Keratinocyte (primary cell): ENCODE measurements at regions not wholly inside any gene's neighbourhood (a gene's known extent, or its start where the extent isn't known, plus 50 kb on each side); places are given as distances from the start of the nearest gene placed in this dataset.

Experiments
- DNase-seq: peaks from one replicate; pipeline ENCODE4 v3.0.0-alpha.2; 2011; ENCODE audit warnings: low read depth, missing footprints, low spot score
- FAIRE-seq: peaks from 2 replicates; lab custom pipeline; 2011; peaks lifted over from hg19 to GRCh38; lab: Jason Lieb, UNC
- H2AFZ ChIP-seq: 2 replicates; pipeline ENCODE4 v1.6.0; 2012; ENCODE audit warnings: low read length, control low read depth, inconsistent platforms; ENCODE audit not compliant: control insufficient read depth
- H3K27ac ChIP-seq: 2 replicates; pipeline ENCODE4 v1.5.1; 2011; ENCODE audit warnings: low read length; ENCODE audit not compliant: control insufficient read depth, insufficient read depth
- H3K27me3 ChIP-seq: 3 replicates; pipeline ENCODE4 v1.6.0; 2011; ENCODE audit warnings: low read length; ENCODE audit not compliant: control insufficient read depth, insufficient read depth; ENCODE audit errors: extremely low read depth
- H3K36me3 ChIP-seq, 2 experiments: 2 replicates in 1 of 2; 3 replicates in 1 of 2; pipeline ENCODE4 v1.5.1; 2011; ENCODE audit warnings: low read length in 2 of 2, mild to moderate bottlenecking in 1 of 2; ENCODE audit not compliant: control insufficient read depth in 2 of 2, insufficient read depth in 2 of 2; ENCODE audit errors: extremely low read depth in 1 of 2
- H3K4me1 ChIP-seq: 3 replicates; pipeline ENCODE4 v1.5.1; 2011; ENCODE audit warnings: low read length; ENCODE audit not compliant: control insufficient read depth, insufficient read depth; ENCODE audit errors: extremely low read depth
- H3K4me2 ChIP-seq: 3 replicates; pipeline ENCODE4 v1.6.0; 2011; ENCODE audit warnings: low read depth, low read length; ENCODE audit not compliant: control insufficient read depth, insufficient read depth; ENCODE audit errors: extremely low read depth
- H3K4me3 ChIP-seq, 3 experiments: fragments of 200-600 bp in 1 of 3; sonication (generic) in 1 of 3; 2 replicates in 2 of 3; 3 replicates in 1 of 3; pipeline ENCODE4 v1.5.1; 2011 to 2016; ENCODE audit warnings: low read length in 3 of 3, mild to moderate bottlenecking in 3 of 3, control low read depth in 2 of 3, inconsistent platforms in 1 of 3, low read depth in 1 of 3, mixed read lengths in 1 of 3, mixed run types in 1 of 3, moderate library complexity in 1 of 3; ENCODE audit not compliant: control insufficient read depth in 2 of 3, insufficient read depth in 2 of 3; ENCODE audit errors: extremely low read depth in 1 of 3
- H3K79me2 ChIP-seq: 2 replicates; pipeline ENCODE4 v1.6.0; 2012; ENCODE audit warnings: low read length; ENCODE audit not compliant: control insufficient read depth, insufficient read depth
- H3K9ac ChIP-seq: 3 replicates; pipeline ENCODE4 v1.6.0; 2011; ENCODE audit warnings: low read length; ENCODE audit not compliant: control insufficient read depth, insufficient read depth; ENCODE audit errors: extremely low read depth
- H3K9me1 ChIP-seq: 3 replicates; pipeline ENCODE4 v1.6.0; 2011; ENCODE audit warnings: low read length; ENCODE audit not compliant: control insufficient read depth, insufficient read depth; ENCODE audit errors: extremely low read depth
- H3K9me3 ChIP-seq: 2 replicates; pipeline ENCODE4 v1.5.1; 2012; ENCODE audit warnings: low read depth, low read length; ENCODE audit not compliant: control insufficient read depth
- H4K20me1 ChIP-seq: 3 replicates; pipeline ENCODE4 v1.6.0; 2011; ENCODE audit warnings: low read length; ENCODE audit not compliant: control insufficient read depth, insufficient read depth; ENCODE audit errors: extremely low read depth
- CTCF ChIP-seq, 3 experiments: IDR thresholded peaks in 1 of 3; conservative IDR thresholded peaks in 1 of 3; optimal IDR thresholded peaks in 1 of 3; 2 replicates in 2 of 3; 3 replicates in 1 of 3; pipeline versions ENCODE3 to v1.5.1; 2011; ENCODE audit warnings: low read length in 3 of 3, mild to moderate bottlenecking in 3 of 3, moderate library complexity in 2 of 3, control low read depth in 1 of 3, inconsistent platforms in 1 of 3; ENCODE audit not compliant: insufficient read depth in 2 of 3; ENCODE audit errors: extremely low read depth in 1 of 3
- EZH2 ChIP-seq: IDR thresholded peaks from one replicate; pipeline ENCODE4 v1.6.1; 2012; ENCODE audit warnings: inconsistent platforms, mild to moderate bottlenecking, low read length, moderate library complexity
- dilution Hi-C: fragments of 300-500 bp; cut with MboI; formaldehyde crosslinking; loops from one replicate; pipeline ENCODE4 v1.7.0; 2020; ENCODE audit warnings: low sequenced_read_pairs; ENCODE audit not compliant: extremely low pct_ligation_motif_present

GRCh38 chr6:141501616-141502015 is 631.1 kb upstream of the GJE1 start:
- no peaks in the 10 kb centered on the region for H4K20me1 ChIP-seq
- FAIRE-seq (no peak), DNase-seq (no peak)
- H3K4me1 ChIP-seq, result no peaks in the 10 kb centered on the region
- no peak overlapping the region for H3K4me3 ChIP-seq
- dilution Hi-C loops, result no loop called here
- no peaks in the 10 kb centered on the region for H3K79me2 ChIP-seq
- no peak overlapping the region for H3K9ac ChIP-seq
- TF ChIP-seq EZH2, result no peak
- no peak for TF ChIP-seq CTCF (optimal IDR thresholded peaks at IDR 0.05 in 1 of 3, IDR thresholded peaks at IDR 0.05 in 1 of 3, conservative IDR thresholded peaks at IDR 0.05 in 1 of 3; ENCODE audit: extremely low read depth in 1 of 3, insufficient read depth in 2 of 3, low read length in 3 of 3)
- H3K36me3 ChIP-seq, result no peaks in the 10 kb centered on the region
- no peak overlapping the region for H3K4me2 ChIP-seq
- no peaks in the 10 kb centered on the region for H3K27me3 ChIP-seq
- no peak overlapping the region for H2AFZ ChIP-seq
- H3K9me1 ChIP-seq, result no peaks in the 10 kb centered on the region
- peaks cover 2% of the 10 kb centered on the region for H3K9me3 ChIP-seq
- no peak overlapping the region for H3K27ac ChIP-seq

GRCh38 chr6:141498977-141499376 is 633.7 kb upstream of the GJE1 start:
- Histone ChIP-seq H3K9me3 (no peaks in the 10 kb centered on the region), H3K4me1 (no peaks in the 10 kb centered on the region), H3K9me1 (no peaks in the 10 kb centered on the region), H3K27ac (no peak overlapping the region), H2AFZ (no peak overlapping the region), H3K9ac (no peak overlapping the region), H3K4me3 (no peak overlapping the region), H3K4me2 (no peak overlapping the region), H3K79me2 (no peaks in the 10 kb centered on the region), H3K36me3 (no peaks in the 10 kb centered on the region), H4K20me1 (no peaks in the 10 kb centered on the region), H3K27me3 (no peaks in the 10 kb centered on the region)
- dilution Hi-C loops, result no loop called here
- FAIRE-seq (no peak), DNase-seq (no peak)
- TF ChIP-seq CTCF (optimal IDR thresholded peaks at IDR 0.05 in 1 of 3, IDR thresholded peaks at IDR 0.05 in 1 of 3, conservative IDR thresholded peaks at IDR 0.05 in 1 of 3; ENCODE audit: extremely low read depth in 1 of 3, insufficient read depth in 2 of 3, low read length in 3 of 3) (no peak), EZH2 (no peak)
